Body of pancreas (tissue), 4 donors: ENCODE measurements at regions not wholly inside any gene's neighbourhood (a gene's known extent, or its start where the extent isn't known, plus 50 kb on each side); places are given as distances from the start of the nearest gene placed in this dataset.

Source experiments
- CTCF ChIP-seq, 7 experiments: fragments of 450-650 bp in 4 of 7; fragments of 200-600 bp in 3 of 7; sonication (generic) in 3 of 7; IDR thresholded peaks; one replicate each; pipeline ENCODE4 v1.5.1; 2016 to 2019; ENCODE audit warnings: antibody characterized with exemption in 7 of 7
- POLR2A ChIP-seq, 3 donors: fragments of 450-650 bp; IDR thresholded peaks; one replicate each; pipeline ENCODE4 v1.6.1; 2016; ENCODE audit warnings: antibody characterized with exemption in 3 of 3, mild to moderate bottlenecking in 2 of 3

- TF ChIP-seq CTCF (IDR thresholded peaks at IDR 0.05) (no peak), POLR2A (IDR thresholded peaks at IDR 0.05) (no peak)
Measured at GRCh38 chr18:54700580-54700979, 109.5 kb downstream of the DYNAP start.
